ENCODE measurements at regions not wholly inside any gene's neighbourhood (a gene's known extent, or its start where the extent isn't known, plus 50 kb on each side); places are given as distances from the start of the nearest gene placed in this dataset.

DNA sequence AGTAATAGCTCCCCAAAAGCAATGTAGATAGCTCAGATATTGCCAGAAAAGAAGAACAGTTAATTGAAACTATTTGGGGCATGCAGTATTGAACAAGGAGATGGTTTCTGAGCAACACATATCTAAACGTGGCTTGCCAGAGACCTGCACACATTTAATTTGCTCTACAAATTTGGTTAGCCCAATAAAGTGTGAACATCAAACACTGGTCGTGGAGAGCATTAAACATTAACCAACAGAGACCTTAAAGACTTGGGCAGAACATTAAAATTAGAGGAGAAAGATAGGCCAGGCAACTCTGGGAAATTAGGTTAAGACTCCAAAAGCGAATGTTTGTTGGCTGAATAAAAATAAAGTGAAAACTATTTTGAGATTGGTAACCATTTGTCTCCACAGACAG lies 61.6 kb upstream of the ARID5B start:
- TF ChIP-seq, protein P1, sequence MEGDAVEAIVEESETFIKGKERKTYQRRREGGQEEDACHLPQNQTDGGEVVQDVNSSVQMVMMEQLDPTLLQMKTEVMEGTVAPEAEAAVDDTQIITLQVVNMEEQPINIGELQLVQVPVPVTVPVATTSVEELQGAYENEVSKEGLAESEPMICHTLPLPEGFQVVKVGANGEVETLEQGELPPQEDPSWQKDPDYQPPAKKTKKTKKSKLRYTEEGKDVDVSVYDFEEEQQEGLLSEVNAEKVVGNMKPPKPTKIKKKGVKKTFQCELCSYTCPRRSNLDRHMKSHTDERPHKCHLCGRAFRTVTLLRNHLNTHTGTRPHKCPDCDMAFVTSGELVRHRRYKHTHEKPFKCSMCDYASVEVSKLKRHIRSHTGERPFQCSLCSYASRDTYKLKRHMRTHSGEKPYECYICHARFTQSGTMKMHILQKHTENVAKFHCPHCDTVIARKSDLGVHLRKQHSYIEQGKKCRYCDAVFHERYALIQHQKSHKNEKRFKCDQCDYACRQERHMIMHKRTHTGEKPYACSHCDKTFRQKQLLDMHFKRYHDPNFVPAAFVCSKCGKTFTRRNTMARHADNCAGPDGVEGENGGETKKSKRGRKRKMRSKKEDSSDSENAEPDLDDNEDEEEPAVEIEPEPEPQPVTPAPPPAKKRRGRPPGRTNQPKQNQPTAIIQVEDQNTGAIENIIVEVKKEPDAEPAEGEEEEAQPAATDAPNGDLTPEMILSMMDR (IDR thresholded peaks at IDR 0.05): no peak
- TF ChIP-seq EP300 (IDR thresholded peaks at IDR 0.05): no peak
